HepG2 (cell line): ENCODE measurements at regions not wholly inside any gene's neighbourhood (a gene's known extent, or its start where the extent isn't known, plus 50 kb on each side); places are given as distances from the start of the nearest gene placed in this dataset.

Experiments
- CCDC6 ChIP-seq: sonication (generic); formaldehyde crosslinking; IDR thresholded peaks from 2 replicates; pipeline ENCODE4 v1.8.1; 2022; ENCODE audit warnings: mild to moderate bottlenecking, missing genetic modification reagents, moderate library complexity
- GABPA ChIP-seq, 2 experiments: IDR thresholded peaks; 2 replicates each; pipeline ENCODE4 v1.6.1; 2011 to 2016; ENCODE audit warnings: low read depth in 2 of 2, low read length in 1 of 2, missing biosample characterization in 1 of 2, missing genetic modification characterization in 1 of 2
- IRF2 ChIP-seq: IDR thresholded peaks from 2 replicates; pipeline ENCODE4 v1.6.1; 2018; ENCODE audit warnings: missing genetic modification reagents, missing compliant biosample characterization
- KDM2A ChIP-seq: sonication (generic); formaldehyde crosslinking; IDR thresholded peaks from 2 replicates; pipeline ENCODE4 v1.4.0; 2020; ENCODE audit warnings: low read depth, missing genetic modification reagents, borderline replicate concordance
- KDM3A ChIP-seq: IDR thresholded peaks from 2 replicates; pipeline ENCODE4 v1.6.1; 2018; ENCODE audit warnings: low read depth, missing compliant biosample characterization
- STAG1 ChIP-seq: sonication (generic); formaldehyde crosslinking; IDR thresholded peaks from 2 replicates; pipeline ENCODE4 v1.4.0; 2020; ENCODE audit warnings: missing genetic modification reagents
- ZFP36L2 ChIP-seq: sonication (generic); formaldehyde crosslinking; IDR thresholded peaks from 2 replicates; pipeline ENCODE4 v1.4.0; 2020; ENCODE audit warnings: missing genetic modification reagents
- ZNF34 ChIP-seq: sonication (generic); formaldehyde crosslinking; IDR thresholded peaks from 2 replicates; pipeline ENCODE4 v1.4.0; 2020; ENCODE audit warnings: mild to moderate bottlenecking, missing genetic modification reagents, borderline replicate concordance
- TF ChIP-seq, protein P1 (sequence below): sonication (generic); formaldehyde crosslinking; IDR thresholded peaks from 2 replicates; pipeline ENCODE4 v1.5.1; 2020; ENCODE audit warnings: mild to moderate bottlenecking, missing genetic modification reagents
- TF ChIP-seq, protein P2 (sequence below), 2 experiments: sonication (generic) in 1 of 2; formaldehyde crosslinking in 1 of 2; IDR thresholded peaks; 2 replicates each; pipeline versions ENCODE4 v1.4.0 to v1.6.1; 2018 to 2020; ENCODE audit warnings: missing genetic modification reagents in 2 of 2, borderline replicate concordance in 1 of 2, low read depth in 1 of 2, mild to moderate bottlenecking in 1 of 2, missing biosample characterization in 1 of 2
- TF ChIP-seq, protein P3 (sequence below): sonication (generic); formaldehyde crosslinking; conservative IDR thresholded peaks from 2 replicates; pipeline ENCODE4 v1.8.1; 2023; ENCODE audit warnings: missing genetic modification reagents

DNA sequence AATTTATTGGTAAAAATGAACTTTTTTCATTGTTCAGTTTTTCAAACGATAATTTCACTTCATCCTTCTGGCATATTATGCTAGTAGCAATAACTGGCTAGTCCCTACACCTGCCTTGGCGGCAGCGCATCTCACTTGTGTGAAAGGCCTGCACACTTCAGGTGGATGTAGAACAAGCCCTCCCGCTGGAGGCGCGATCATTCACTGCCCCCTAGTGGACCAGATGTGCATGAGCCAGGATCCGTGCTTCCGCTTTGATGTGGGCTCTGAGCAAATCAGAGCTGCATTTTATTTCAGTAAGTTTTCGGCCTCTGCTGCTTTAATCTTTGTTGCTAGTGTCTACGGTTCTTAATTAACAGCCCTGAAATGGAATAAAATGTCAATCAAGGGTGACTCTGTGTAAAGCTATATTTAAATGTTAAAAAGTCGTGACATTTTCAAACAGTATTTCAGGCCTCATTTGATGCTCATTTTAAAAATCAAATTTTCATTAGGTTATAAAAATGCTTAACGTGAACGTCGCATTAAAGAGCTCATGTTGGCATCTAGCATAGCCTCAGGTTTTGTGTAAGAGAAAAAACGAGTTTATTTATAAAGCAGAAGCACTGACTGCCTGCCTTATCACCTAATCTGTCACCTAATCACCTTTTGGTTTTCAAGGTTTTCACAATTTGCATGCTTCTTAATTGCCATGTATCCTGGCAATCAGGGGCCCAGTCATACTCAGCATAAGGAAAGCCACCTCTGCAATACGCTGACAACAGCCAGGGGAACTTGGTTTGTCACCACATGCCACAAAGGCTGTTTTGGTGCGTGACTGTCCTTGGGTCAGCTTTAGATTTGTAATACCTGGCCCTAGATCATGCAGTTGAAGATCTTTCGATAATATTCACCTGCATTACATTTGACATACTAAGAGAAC is 112.2 kb downstream of the TEX26 start (continued):
- TF ChIP-seq KDM2A (peak; percentile 52; the same call in 1 of the 2 replicates), KDM3A (CRISPR knock-in tag) (0 out of 2 replicates have a peak, but pooled peaks have one; percentile 38), GABPA (IDR thresholded peaks at IDR 0.05; ENCODE audit: low read depth, low read length) (no peak), GABPA (CRISPR knock-in tag; IDR thresholded peaks at IDR 0.05; ENCODE audit: low read depth) (peak; percentile 56; the same call in 1 of the 2 replicates), CCDC6 (CRISPR knock-in tag) (no peak), ZNF34 (CRISPR knock-in tag) (no peak), ZFP36L2 (no peak), IRF2 (CRISPR knock-in tag) (0 out of 2 replicates have a peak, but pooled peaks have one; percentile 25), STAG1 (peak; percentile 94)
- TF ChIP-seq, protein P1, sequence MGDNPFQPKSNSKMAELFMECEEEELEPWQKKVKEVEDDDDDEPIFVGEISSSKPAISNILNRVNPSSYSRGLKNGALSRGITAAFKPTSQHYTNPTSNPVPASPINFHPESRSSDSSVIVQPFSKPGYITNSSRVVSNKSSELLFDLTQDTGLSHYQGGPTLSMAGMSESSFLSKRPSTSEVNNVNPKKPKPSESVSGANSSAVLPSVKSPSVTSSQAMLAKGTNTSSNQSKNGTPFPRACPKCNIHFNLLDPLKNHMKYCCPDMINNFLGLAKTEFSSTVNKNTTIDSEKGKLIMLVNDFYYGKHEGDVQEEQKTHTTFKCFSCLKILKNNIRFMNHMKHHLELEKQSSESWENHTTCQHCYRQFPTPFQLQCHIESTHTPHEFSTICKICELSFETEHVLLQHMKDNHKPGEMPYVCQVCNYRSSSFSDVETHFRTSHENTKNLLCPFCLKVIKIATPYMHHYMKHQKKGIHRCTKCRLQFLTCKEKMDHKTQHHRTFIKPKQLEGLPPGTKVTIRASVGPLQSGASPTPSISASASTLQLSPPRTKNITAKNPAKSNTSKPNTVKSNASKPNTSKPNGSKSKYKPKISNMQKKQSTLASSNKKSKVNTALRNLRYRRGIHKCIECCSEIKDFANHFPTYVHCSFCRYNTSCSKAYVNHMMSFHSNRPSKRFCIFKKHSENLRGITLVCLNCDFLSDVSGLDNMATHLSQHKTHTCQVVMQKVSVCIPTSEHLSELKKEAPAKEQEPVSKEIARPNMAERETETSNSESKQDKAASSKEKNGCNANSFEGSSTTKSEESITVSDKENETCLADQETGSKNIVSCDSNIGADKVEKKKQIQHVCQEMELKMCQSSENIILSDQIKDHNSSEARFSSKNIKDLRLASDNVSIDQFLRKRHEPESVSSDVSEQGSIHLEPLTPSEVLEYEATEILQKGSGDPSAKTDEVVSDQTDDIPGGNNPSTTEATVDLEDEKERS (CRISPR knock-in tag): no peak
- TF ChIP-seq, protein P2, sequence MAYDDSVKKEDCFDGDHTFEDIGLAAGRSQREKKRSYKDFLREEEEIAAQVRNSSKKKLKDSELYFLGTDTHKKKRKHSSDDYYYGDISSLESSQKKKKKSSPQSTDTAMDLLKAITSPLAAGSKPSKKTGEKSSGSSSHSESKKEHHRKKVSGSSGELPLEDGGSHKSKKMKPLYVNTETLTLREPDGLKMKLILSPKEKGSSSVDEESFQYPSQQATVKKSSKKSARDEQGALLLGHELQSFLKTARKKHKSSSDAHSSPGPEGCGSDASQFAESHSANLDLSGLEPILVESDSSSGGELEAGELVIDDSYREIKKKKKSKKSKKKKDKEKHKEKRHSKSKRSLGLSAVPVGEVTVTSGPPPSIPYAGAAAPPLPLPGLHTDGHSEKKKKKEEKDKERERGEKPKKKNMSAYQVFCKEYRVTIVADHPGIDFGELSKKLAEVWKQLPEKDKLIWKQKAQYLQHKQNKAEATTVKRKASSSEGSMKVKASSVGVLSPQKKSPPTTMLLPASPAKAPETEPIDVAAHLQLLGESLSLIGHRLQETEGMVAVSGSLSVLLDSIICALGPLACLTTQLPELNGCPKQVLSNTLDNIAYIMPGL (CRISPR knock-in tag; IDR thresholded peaks at IDR 0.05; ENCODE audit: borderline replicate concordance in 1 of 2, low read depth in 1 of 2): 0 out of 4 replicates have a peak, but pooled peaks have one; percentile 23 to 26
- TF ChIP-seq, protein P3, sequence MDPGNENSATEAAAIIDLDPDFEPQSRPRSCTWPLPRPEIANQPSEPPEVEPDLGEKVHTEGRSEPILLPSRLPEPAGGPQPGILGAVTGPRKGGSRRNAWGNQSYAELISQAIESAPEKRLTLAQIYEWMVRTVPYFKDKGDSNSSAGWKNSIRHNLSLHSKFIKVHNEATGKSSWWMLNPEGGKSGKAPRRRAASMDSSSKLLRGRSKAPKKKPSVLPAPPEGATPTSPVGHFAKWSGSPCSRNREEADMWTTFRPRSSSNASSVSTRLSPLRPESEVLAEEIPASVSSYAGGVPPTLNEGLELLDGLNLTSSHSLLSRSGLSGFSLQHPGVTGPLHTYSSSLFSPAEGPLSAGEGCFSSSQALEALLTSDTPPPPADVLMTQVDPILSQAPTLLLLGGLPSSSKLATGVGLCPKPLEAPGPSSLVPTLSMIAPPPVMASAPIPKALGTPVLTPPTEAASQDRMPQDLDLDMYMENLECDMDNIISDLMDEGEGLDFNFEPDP (CRISPR knock-in tag): no peak
